HG03139 (cell line): ENCODE measurements at regions not wholly inside any gene's neighbourhood (a gene's known extent, or its start where the extent isn't known, plus 50 kb on each side); places are given as distances from the start of the nearest gene placed in this dataset.

Experiments used
- ATAC-seq: cut with Tn5 transposase; IDR thresholded peaks from one replicate; pipeline ENCODE4 v1.9.1; 2021; ENCODE audit not compliant: unreplicated experiment

DNA sequence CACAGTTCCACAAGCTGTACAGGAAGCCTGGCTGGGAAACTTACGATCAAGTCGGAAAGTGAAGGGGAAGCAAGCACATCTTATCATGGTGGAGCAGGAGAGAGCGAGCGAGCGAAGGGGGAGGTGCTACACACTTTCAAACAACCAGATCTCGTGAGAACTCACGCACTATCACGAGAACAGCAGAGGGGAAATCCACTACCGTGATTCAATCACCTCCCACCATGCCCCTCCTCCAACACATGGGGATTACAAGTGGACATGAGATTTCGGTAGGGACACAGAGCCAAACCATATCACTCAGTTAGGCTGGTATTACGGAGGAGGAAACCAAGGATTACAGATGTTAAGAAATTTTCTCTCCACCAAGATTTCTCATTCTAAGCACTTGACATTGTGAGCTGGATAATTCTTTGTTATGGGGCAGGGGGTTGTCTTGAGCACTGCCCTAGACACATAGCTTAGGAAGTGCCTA, 262.0 kb upstream of the G2E3 start:
- ATAC-seq: no peak

DNA sequence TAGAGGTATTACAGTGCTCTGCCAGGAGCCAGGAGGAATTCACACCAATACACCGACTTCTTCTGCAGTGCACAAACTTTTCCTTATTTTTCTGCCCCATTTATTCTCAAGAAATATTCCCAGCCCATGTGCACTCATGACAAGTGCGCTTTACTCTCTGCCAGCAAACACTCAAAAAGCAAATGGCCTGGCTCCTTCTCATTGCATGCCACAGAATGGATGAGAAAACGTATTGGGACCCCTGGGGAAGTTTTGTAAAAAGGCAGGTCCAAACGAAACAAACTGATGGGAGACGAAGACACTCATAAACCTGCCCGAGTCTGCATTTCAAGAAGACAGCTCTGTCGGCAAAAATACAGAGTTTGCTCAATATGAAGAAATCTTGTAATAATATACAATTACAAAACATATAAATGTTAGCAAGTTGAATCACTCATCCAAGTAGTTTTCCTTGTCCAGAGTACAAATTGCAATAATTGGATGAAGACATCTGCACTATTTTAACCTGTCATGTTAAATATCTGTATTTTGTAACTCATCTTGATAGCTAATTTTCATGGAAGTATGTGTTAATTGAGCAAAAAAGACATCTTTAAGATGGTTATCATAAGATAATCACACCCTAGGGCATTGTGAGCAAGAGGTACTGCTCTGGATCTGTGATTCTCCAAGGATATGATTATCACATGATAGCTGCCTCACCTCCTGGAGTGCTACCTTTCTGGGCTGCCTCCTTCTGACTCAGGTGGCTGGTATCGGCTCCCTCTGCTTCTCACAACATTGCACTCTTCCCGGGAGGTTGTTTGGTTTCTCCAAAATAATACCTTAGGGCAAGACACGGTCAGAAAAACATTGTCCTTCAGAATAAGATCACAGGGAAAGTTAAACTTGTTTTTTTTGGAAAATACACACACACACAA, 260.8 kb upstream of the G2E3 start:
- ATAC-seq: no peak

DNA sequence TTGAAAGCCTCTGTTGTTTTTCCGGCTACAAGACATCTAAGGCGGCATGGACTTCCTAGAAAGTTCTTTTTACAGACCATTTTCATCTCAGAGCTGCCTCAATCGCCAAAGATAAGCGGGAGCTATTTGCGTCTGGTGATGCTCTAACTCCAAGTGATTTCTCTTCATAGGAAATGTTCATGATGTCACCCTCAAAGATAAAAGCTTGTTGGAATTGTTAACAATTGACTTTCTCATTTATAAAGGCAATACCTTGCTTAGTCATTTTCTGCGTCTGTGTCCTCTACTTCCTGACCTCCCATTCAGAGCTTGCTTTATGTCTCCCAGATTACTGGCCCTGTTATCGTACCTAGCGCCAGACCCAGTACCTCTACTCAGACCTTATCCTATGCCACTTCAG, 259.0 kb upstream of the G2E3 start:
- ATAC-seq: no peak

DNA sequence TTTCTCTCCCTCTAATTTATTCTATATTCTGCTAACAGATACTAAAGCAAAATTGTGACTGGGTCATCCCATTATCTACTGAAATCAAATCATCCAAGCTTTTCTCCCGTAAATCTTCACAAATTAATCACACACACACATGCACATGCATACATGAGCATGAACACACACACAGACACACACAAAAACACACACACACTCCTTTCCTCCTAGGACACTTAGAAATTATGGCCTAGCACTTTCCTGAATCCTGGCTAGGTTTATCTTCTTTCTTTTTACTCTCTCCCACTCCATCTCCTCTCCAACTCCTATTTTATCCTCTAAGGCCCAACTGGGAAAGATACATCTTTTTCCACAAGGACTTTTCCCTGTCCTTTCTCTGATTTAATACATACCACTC, 255.6 kb upstream of the G2E3 start:
- no peak for ATAC-seq

DNA sequence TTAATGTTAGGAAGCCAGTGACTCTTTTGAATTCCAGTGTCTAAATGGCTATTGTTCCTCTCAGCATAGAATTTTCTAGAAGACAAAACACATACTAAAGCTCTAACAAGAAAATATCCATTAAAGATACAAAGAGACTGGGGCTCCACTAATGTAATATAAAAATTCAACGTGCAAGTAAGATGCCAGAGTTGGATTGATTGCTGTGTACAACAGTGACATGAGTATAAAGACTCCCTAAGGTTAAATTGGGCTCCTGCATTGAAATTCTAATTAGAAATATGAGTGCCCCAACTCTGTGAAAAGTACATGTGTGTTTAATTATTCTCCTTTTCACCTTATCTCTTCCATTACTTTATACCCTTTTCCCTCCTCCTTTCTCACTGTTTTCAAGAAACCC, 253.6 kb upstream of the G2E3 start:
- ATAC-seq: no peak

DNA sequence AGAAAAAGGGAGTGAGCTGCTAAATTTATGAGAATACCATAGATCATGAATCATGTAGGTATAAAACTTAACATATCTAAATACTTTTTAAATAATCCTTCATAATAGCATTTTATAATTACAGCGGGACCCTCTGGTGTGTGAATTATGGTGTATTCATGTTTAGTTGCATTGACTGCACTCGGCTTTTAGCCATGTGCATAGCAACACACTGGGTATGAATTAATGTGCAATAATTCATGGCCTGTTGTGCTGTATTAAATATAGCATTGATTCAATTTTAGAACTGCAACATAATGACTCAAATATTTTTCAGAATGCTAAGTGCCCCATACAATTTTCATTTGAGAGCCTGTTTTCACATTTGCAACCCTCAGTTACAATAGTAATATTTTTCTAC, 249.6 kb upstream of the G2E3 start:
- no peak for ATAC-seq

DNA sequence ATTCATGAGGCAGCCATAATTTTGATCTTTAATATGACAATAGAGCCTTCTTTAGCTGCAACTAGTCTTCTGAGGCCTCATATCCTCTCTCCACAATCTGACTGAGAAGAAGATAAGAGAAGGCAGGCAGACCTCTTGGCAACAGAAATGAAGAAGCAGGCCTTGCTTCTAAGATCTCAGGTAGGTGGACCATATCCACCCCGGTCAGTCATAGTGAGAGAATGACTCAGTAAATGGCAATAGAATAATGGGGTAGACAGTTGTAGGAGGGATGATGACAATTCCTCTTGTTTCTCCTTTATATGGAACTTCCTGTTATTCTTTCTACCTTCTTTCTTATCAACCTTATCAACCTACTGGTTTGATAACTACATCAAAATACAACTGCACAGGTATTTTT, 246.7 kb upstream of the G2E3 start:
- no peak for ATAC-seq

DNA sequence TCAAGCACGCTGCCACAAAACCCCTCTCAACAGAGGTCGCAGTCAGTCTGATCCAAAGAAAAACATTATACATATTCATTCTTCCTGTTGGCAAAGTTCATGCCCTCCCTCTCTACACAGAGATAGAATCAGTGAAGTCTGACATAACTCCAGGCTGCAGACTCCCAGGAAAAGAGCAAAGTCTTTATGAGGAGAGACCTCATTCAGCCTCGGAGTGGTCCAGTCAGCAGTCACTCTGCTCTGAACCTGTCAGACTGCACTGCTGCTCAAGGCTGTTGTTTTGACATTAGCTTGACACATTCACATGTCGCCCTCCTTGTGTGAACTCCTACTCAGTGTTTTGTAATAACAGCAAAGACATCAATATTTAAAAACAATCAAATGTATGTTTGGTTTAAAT, 241.2 kb upstream of the G2E3 start:
- ATAC-seq: no peak

DNA sequence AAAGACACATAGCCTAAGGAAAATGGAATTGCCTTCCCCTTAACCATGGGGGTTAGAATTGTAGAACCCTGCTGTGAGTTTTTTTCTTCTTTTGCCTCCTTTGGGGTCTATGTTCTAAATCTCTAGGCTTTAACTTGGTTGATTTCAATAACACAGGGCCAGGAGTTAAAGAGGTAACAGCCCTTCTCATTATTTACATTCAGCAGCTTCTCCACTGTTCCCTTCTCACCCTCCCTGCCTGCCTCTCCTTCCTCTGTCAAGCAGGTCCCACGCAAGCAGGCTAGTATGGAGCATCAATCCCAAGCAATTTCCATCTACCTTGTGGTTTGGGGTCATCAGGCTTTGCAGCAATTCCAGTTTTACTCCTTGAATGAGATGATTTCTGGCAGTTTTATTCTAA, 236.1 kb upstream of the G2E3 start:
- no peak for ATAC-seq

DNA sequence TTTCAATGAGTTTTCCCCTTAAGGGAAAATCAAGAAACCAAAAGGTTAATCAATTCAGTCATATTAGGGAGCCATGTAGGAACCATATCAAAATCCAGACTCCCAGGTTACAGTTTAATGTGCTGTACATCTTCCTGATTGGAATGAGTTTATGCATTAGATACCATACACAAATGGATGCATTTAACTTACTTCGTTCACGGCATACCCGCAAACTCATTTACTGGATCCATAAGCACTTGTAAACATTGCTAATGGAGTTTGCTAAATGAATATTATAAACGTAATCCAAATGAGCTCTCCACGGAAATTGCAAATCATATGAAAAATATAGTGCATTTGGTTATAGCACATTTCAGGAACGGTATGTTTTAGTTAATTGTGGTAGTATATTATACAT, 228.9 kb upstream of the G2E3 start:
- no peak for ATAC-seq

DNA sequence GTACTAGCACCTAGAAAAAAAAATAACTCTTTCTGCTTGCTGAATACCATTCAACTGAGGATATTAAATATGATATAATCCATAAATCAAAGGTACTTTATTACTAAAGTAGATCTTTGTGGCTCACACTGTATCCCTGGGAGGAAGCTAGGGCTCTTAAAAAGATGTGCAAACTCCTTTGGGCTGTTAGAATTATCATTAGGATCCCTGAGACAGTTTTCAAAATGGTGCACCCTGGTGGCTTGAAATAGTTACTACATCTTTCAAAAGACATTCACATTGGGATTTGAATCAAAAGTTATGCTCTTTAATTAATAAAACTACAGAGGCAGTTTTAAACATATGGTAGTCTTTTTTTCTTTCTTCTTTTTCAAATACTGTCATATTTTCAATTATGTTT, 228.5 kb upstream of the G2E3 start:
- ATAC-seq: no peak

DNA sequence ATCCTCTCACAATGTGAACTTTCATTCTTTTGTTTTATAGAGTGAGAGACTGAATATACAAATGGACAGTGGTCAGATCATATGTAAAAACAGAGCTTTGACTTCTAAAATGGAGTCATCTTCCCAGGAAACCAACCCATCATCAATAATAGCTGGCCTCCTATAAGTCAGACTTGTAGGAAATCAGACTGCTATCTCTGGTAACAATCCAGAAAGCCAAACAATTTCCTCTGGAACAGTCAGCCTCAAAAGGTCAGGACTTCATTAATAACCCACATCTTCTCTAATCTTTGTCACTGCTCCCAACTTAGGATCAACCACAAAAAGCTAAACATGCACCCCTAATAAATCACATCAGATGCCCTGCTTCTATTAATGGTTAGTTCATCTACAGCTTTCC, 227.9 kb upstream of the G2E3 start:
- ATAC-seq: no peak

DNA sequence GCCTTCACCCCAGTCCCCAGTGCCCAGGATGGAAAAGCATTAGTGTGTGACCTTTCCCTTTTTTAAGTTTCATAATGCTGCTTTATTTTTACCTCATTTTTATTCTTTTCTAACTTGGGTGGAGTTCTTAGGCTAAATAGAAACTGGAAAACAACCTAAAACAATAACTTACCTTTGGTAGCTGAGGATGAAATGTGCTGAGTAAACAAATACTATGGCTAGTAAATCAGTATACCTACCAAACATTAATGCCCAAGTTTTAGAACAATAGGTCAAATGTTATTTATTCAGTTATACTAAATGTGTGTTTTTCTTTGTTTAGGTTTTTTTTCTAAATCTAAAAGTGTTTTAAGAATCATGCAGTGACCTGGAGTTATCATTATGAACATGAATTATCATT, 226.6 kb upstream of the G2E3 start:
- ATAC-seq: no peak

DNA sequence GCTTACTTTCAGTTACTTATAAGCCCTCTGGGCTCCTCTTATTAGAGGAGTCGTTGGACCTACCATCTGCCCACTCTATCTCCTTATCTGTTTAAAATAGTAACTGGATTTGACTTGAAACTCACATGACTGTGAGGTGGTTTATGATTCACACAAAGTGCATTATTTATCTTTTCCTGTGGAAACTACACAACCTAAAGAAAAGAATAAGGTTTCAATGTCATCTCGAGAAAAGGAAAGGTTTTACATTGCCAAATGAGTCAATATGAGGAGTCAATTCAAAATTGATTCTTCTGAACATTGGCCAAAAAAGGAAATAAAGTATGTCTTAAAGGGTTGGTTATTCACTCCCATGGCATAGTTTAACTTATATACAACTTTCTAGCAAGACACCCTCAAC, 225.0 kb upstream of the G2E3 start:
- no peak for ATAC-seq

DNA sequence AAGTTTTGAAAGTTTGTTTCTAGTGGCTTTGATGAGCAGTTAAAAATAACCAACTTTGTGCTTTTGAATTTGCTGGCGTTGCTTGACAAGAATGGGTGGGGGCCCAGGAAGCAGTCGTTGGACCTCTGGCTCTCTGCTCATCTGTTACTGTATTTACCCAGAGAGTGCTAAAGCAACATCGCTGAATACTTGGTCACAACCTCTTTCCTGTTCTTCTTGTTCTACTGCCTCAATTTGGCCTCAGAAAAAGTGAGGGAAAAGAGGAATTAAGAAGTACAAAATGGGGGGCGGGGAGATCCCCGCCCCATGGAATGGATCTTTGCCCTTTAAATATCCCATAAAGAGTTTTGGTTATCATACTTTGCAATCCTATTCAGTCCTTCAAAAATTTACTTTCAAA, 221.5 kb upstream of the G2E3 start:
- ATAC-seq: no peak

DNA sequence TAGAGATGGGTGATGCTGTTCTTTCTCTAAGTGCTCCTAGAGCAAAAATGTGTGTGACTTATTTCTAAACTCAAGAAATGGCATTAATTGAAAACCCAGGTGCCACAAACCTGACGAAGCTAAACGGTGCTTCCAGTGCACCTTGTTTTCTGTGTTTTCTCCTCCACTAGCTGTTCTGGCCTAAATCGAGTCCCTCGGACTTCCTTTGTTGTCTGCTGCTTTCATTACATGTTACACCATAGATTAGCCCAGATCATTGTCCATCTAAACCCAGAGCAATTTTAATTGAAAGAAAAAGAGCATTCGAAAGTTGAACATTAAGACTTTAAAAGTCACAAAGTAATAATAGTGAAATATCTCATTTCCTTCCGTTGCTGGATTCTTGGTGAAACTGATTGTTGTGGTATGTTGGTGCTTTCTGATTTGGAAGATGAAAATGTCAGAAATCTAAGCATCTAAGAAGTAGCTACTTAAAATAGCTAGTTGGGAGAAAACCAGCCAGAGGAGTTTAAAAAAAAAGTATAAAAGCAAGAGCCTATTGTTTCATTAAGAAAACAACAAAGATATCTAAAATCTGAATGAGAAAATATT, 219.6 kb upstream of the G2E3 start:
- ATAC-seq: no peak

DNA sequence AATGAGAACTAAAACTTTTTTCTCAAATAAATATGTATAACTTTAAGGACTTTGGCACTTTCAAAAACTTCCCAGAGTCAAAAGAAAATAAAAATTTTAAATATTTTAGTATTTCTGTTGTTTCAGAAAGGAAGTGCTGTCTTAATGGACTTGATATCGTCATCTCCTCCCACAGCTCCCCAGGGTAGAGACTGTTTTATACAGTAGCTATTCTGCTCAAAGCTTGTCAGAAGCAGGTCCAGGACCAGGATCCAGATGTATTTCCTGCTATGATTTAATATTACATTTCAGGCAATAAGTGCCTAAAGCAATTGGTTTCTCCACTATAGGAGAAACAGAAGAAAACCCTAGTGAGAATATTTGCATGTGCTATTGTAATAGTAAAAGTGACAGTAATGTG, 218.5 kb upstream of the G2E3 start:
- ATAC-seq: no peak

DNA sequence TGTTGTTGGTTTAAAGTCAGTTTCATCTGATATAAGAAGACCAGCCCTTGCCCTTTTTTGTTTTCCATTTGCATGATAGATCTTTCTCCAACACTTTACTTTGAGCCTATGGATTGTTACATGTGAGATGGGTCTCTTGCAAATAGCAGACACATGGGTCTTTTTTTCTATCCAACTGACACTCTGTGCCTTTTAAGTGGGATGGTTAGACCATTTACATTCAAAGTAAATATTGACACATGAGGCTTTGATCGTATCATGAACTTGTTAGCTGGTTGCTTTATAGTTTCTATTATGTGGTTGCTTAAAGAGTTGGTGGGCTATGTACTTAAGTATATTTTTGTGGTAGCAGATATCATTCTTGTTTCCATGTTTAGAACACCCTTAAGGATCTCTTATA, 213.4 kb upstream of the G2E3 start:
- ATAC-seq: no peak

DNA sequence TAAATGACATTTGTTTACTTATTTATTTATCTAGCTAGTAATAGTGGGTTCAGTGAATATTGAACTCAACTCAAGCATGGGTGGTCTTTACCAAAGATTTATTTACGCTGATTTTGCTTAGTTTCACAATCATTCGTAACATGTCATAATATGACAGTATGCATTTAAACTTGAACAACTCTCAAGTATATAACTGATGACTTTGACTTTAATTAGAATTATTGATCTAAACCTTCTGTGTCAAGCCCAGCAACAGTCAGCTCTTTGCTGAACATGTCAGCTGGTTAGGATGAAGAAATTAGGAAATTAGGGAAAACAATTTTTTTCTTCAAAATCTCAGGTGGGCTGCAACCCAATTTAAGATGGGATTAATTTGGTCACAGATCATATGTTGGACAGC, 210.5 kb upstream of the G2E3 start:
- ATAC-seq: no peak

DNA sequence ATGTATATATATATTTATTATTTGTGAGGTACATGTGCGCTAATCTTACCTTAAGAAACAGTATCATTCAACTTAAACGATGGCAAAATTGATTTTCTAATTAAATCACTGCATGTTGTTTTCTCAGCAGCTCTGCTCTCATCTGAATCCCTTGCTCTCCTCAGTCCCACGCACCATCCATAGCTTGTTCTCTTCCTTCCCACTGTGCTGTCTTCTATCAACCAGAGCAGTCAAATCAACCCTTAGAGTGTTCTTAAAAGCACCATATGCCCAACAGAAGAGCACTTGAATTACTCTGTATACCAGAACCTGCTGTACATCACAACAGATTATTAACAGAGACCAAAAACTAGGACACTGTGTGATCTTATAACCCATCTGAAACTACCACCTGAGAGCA, 209.4 kb upstream of the G2E3 start:
- no peak for ATAC-seq

DNA sequence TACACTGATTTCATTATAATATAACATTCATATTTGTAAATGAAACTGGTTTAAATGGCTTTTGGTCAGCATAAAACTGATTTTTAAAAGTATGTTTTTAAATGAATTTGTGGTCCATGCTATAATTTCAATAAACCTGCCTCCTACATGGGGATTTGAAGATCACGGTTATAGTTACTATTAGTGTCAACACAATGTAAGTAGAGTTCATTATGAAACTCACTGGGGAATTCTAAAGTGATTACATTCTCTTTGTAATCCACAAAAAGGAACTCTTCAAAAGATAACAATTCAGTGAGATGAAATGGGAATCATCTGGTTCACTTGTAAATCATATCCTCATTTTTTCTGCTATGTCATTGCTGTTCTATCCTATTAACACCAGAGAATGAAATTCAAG, 204.5 kb upstream of the G2E3 start:
- no peak for ATAC-seq

DNA sequence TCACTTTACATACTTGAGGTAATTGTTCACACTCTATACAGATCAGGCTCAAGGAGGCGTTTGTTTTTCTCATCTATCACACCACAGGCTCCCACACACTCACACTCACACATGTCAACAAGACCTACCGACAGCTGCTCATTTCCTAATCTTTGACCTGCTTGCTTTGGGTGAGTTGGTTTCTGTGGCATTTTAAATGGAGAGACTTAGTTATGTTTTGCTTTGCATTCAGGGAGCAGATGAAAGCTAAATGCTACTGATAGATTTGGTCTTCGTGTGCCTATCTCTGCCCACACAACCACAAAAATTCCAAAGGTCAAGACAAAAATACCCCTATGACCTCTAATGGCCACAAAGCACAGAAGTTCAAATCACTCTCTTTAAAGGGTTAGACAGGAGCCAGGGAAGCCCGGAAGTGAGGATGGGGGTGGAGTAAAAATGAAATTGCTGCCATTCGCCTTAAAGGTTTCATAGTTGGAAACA, 203.5 kb upstream of the G2E3 start:
- peak; percentile 64 for ATAC-seq
